ENCODE measurements at regions not wholly inside any gene's neighbourhood (a gene's known extent, or its start where the extent isn't known, plus 50 kb on each side); places are given as distances from the start of the nearest gene placed in this dataset.

DNA sequence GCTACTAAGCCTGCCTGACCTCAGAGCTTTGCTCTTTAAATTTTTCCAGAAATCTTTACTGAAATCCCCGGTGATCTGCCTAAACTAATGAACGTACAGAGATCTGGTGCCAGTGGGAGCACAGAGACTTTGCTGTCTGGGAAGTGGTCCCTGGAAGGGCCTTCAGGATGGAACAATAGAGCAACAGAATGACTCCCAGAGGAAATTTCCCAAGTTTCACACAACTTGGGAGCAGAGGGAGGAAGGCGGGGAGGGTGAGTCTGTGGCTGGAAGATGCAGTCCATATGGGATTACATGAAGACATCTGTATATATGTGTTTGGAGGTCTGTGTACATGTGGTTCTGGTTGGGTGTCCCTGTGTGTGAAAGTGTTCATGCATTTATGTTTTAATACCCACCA, 638.3 kb downstream of the CCDC171 start:
- TF ChIP-seq, protein P1, sequence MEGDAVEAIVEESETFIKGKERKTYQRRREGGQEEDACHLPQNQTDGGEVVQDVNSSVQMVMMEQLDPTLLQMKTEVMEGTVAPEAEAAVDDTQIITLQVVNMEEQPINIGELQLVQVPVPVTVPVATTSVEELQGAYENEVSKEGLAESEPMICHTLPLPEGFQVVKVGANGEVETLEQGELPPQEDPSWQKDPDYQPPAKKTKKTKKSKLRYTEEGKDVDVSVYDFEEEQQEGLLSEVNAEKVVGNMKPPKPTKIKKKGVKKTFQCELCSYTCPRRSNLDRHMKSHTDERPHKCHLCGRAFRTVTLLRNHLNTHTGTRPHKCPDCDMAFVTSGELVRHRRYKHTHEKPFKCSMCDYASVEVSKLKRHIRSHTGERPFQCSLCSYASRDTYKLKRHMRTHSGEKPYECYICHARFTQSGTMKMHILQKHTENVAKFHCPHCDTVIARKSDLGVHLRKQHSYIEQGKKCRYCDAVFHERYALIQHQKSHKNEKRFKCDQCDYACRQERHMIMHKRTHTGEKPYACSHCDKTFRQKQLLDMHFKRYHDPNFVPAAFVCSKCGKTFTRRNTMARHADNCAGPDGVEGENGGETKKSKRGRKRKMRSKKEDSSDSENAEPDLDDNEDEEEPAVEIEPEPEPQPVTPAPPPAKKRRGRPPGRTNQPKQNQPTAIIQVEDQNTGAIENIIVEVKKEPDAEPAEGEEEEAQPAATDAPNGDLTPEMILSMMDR (IDR thresholded peaks at IDR 0.05): no peak
- no peak for TF ChIP-seq EP300 (IDR thresholded peaks at IDR 0.05)

Measured in ovary (tissue), 3 donors.